Skeletal muscle satellite cell (primary cell): ENCODE measurements at regions not wholly inside any gene's neighbourhood (a gene's known extent, or its start where the extent isn't known, plus 50 kb on each side); places are given as distances from the start of the nearest gene placed in this dataset.

Source experiments
- H3K27me3 ChIP-seq: 2 replicates; pipeline ENCODE4 v1.7.0; 2013; ENCODE audit warnings: low read length; ENCODE audit not compliant: control insufficient read depth, insufficient read depth
- H3K36me3 ChIP-seq: 2 replicates; pipeline ENCODE4 v1.7.0; 2013; ENCODE audit warnings: mild to moderate bottlenecking, control low read depth, low read length; ENCODE audit not compliant: insufficient read depth
- H3K4me1 ChIP-seq: 2 replicates; pipeline ENCODE4 v1.7.0; 2013; ENCODE audit warnings: low read length; ENCODE audit not compliant: control insufficient read depth, insufficient read depth
- H3K4me2 ChIP-seq: 2 replicates; pipeline ENCODE4 v1.7.0; 2013; ENCODE audit warnings: mild to moderate bottlenecking, low read length
- H3K4me3 ChIP-seq: 2 replicates; pipeline ENCODE4 v1.7.0; 2013; ENCODE audit warnings: low read length
- H3K9ac ChIP-seq: 2 replicates; pipeline ENCODE4 v1.7.0; 2013; ENCODE audit warnings: mild to moderate bottlenecking, low read depth, low read length, moderate library complexity
- H3K9me3 ChIP-seq: replicated peaks from 2 replicates; pipeline ENCODE4 v1.7.0; 2013; ENCODE audit warnings: mild to moderate bottlenecking, control low read depth, low read length

DNA sequence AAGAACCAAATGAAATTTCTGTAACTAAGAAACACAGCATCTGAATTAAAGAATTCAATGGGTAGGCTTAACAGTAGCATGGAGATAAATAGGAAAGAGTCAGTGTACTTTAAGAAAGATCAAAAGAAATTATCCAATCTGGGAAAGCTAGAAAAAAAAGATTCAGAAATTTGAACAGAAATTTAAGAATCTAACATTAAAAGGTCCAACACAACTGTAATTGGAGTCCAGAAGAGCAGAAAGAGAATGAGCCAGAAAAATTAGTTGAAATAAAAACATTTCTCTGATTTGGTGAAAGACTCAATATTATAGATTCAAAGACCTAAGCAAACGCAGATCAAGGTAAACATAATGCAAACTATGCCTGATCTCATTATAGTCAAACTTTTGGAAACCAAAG, 187.1 kb downstream of the C3orf38 start:
- no peak overlapping the region for H3K9ac ChIP-seq
- no peaks in the 10 kb centered on the region for H3K9me3 ChIP-seq
- no peak overlapping the region for H3K4me2 ChIP-seq
- no peaks in the 10 kb centered on the region for H3K4me1 ChIP-seq
- H3K4me3 ChIP-seq: no peak overlapping the region
- no peaks in the 10 kb centered on the region for H3K27me3 ChIP-seq
- no peaks in the 10 kb centered on the region for H3K36me3 ChIP-seq

DNA sequence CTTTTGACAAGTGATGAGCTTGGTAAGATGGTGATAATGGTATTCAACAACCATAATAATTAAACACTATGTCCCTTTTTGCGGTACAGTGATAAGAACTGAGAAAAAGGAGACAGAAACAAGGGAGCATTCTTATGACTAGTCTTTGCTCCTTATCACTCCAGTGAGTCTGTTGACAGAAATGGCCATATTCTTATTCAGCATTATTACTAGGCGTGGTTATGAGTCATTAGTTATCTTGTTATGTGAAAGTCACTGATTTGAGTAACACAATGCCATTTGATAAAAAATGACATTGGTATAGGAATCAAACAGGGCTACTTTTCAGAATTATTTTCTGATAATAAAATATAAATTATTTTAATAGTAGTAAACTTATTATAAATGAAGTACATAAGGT, 193.5 kb downstream of the C3orf38 start:
- Histone ChIP-seq H3K4me3 (no peak overlapping the region), H3K9ac (no peak overlapping the region), H3K4me1 (no peaks in the 10 kb centered on the region), H3K4me2 (no peak overlapping the region), H3K9me3 (no peaks in the 10 kb centered on the region), H3K27me3 (no peaks in the 10 kb centered on the region), H3K36me3 (no peaks in the 10 kb centered on the region)

DNA sequence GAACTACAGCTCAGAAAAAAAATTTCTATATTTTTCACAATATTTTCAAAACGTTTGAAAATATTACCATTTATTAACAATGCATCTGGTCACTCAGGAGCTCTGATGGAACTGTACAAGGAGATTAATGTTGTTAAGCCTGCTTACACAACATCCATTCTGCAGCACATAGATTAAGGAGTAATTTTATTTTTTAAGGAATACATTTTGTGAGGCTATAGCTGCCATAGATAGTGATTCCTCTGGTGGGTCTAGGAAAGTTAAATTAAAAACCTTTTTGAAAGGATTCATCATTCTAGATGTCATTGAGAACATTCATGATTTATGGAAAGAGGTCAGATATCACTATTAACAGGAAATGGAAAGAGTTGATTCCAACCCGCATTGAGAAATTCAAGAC, 196.9 kb downstream of the C3orf38 start:
- Histone ChIP-seq H3K36me3 (no peaks in the 10 kb centered on the region), H3K9me3 (no peaks in the 10 kb centered on the region), H3K4me2 (no peak overlapping the region), H3K27me3 (no peaks in the 10 kb centered on the region), H3K4me1 (no peaks in the 10 kb centered on the region), H3K4me3 (no peak overlapping the region), H3K9ac (no peak overlapping the region)

DNA sequence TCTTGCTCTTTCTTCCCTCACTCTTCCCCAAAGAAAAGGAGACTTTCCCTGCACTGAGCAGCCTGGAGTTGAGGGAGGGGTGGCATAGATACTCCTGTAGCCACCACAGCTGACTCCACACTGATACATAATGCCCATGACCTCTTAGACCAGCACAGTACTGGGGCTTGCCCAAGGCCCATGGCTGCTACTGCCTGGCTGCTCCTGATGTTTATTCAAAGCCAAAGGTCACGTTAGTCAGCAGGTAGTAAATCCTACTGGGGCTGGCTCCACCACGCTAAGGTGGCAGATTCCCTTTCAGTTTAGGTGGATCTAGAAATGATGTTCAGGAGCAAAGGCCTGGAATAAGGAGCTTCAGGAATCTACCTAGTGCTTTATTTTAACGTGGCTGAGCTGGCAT, 212.7 kb downstream of the C3orf38 start:
- H3K36me3 ChIP-seq: no peaks in the 10 kb centered on the region
- H3K27me3 ChIP-seq: no peaks in the 10 kb centered on the region
- no peaks in the 10 kb centered on the region for H3K9me3 ChIP-seq
- H3K4me2 ChIP-seq: no peak overlapping the region
- no peaks in the 10 kb centered on the region for H3K4me1 ChIP-seq
- H3K4me3 ChIP-seq: no peak overlapping the region
- no peak overlapping the region for H3K9ac ChIP-seq

DNA sequence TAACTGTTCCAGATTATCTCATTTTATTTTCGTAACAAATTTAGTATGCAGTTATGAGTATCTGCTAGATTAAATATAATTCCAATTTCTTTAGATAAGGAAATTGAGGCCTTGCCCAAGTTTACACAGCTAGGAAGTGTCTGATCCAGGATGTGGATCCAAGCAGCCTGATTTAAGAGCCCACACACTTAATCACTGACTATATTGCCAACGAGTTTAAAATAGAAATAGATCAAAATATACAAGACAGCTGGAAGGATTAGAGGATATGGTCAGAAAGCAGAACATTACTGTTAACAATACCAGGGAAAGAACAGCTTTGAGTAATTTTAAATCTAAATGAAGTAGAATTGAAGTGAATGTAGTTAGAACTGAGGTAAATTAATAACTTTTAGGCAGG, 215.2 kb downstream of the C3orf38 start:
- H3K27me3 ChIP-seq: no peaks in the 10 kb centered on the region
- H3K36me3 ChIP-seq: no peaks in the 10 kb centered on the region
- H3K9ac ChIP-seq: no peak overlapping the region
- no peaks in the 10 kb centered on the region for H3K4me1 ChIP-seq
- H3K4me2 ChIP-seq: no peak overlapping the region
- no peaks in the 10 kb centered on the region for H3K9me3 ChIP-seq
- H3K4me3 ChIP-seq: no peak overlapping the region

DNA sequence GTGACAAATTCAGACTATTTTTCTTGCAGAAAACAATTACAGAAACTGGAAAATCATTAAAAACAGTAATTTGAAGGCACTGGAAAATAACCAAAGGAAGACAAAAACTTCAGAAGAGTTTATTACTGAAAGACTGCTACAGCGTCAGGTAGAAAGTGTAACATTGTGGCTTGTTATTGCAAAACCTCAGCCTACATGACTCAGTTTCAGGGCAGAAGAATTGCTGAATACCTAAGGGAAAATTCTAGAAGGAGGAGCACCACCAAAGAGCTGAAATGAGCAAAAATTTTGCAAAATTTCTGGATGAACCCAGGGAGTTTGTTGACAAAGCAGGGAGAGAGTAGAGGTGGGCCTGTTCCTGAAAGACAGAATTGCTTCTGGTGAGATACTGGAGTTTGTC, 219.6 kb downstream of the C3orf38 start:
- no peak overlapping the region for H3K4me2 ChIP-seq
- H3K27me3 ChIP-seq: no peaks in the 10 kb centered on the region
- no peaks in the 10 kb centered on the region for H3K9me3 ChIP-seq
- no peak overlapping the region for H3K4me3 ChIP-seq
- no peak overlapping the region for H3K9ac ChIP-seq
- no peaks in the 10 kb centered on the region for H3K36me3 ChIP-seq
- no peaks in the 10 kb centered on the region for H3K4me1 ChIP-seq

DNA sequence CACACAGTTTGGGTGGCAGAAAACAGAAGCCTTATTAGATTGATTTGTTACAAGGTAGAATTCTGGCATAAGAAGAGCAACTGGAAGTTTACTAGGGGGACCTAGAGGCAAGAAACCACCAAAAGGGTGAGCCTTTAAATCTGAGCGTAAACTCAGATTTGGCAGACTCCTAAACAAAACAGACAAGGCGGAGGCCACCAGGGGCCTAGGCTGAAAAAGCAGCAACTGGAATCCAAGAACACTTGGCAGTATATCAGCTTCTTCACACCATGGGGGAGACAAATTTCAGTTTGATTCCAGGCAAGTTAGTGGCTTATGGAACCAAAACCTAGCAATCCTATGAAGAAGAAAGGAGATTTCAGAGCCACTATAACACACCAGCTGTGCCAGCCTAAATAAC, 220.0 kb downstream of the C3orf38 start:
- no peak overlapping the region for H3K9ac ChIP-seq
- H3K9me3 ChIP-seq: no peaks in the 10 kb centered on the region
- H3K4me3 ChIP-seq: no peak overlapping the region
- H3K4me1 ChIP-seq: no peaks in the 10 kb centered on the region
- H3K4me2 ChIP-seq: no peak overlapping the region
- H3K27me3 ChIP-seq: no peaks in the 10 kb centered on the region
- no peaks in the 10 kb centered on the region for H3K36me3 ChIP-seq

DNA sequence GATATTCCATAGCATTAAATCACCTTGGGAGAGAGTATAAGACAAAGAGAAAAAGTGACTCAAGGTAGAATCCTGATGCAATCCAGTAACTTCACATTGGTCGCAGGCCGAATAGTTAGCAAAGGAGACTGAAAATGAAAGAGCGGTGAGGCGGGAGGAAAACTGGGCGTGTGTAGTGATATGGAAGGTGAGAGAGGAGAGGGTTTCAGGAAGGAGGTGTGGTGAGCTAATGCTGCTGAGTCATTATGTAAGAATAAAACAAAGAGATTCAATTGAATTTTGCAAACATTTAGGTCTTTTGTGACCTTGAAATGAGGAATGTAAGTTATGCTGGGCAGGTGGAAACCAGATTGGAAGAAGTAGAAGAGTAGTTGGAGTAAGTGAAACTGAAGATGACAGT, 235.3 kb downstream of the C3orf38 start:
- no peaks in the 10 kb centered on the region for H3K27me3 ChIP-seq
- no peaks in the 10 kb centered on the region for H3K4me1 ChIP-seq
- H3K36me3 ChIP-seq: no peaks in the 10 kb centered on the region
- no peaks in the 10 kb centered on the region for H3K9me3 ChIP-seq
- H3K4me3 ChIP-seq: no peak overlapping the region
- H3K9ac ChIP-seq: no peak overlapping the region
- no peak overlapping the region for H3K4me2 ChIP-seq

DNA sequence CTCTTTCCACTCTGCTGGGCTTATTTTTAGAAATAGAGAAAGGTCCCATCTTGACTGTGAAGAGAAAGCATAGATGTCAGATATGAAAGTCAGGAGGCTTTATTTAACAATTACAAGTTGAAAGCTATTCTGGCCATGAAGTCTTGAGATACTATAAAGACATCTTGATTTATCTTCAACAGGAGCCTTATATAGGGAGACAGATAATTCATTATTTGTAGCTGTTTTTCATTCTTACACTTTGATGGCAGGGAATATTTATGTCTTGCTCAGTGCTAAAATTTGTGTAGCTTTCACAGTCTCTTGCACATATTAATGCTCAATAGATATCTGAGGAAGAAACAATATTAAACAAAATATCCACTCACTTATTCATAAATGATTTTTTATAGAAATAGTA, 248.8 kb downstream of the C3orf38 start:
- Histone ChIP-seq H3K4me3 (no peak overlapping the region), H3K27me3 (no peaks in the 10 kb centered on the region), H3K9ac (no peak overlapping the region), H3K36me3 (no peaks in the 10 kb centered on the region), H3K9me3 (no peaks in the 10 kb centered on the region), H3K4me1 (no peaks in the 10 kb centered on the region), H3K4me2 (no peak overlapping the region)

DNA sequence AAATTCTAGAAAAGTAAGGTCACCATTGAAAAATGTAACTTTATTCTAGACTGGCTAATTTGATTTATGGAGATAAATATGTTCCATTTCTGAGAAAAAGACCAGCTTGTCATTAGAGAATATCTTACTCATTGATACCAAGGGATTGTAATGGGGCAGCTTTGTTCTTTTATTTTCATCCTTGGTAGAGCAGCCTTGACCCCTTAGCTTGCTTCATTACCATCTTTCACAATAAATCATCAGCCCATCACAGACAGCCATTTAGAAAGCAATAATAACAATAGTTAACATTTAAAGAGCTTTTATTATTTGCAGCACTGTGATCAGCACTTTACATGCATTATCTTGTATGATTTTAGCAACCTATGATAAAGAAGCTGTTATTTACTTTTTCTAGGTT, 253.6 kb downstream of the C3orf38 start:
- Histone ChIP-seq H3K27me3 (no peaks in the 10 kb centered on the region), H3K4me1 (no peaks in the 10 kb centered on the region), H3K9ac (no peak overlapping the region), H3K9me3 (no peaks in the 10 kb centered on the region), H3K36me3 (no peaks in the 10 kb centered on the region), H3K4me2 (no peak overlapping the region), H3K4me3 (no peak overlapping the region)

DNA sequence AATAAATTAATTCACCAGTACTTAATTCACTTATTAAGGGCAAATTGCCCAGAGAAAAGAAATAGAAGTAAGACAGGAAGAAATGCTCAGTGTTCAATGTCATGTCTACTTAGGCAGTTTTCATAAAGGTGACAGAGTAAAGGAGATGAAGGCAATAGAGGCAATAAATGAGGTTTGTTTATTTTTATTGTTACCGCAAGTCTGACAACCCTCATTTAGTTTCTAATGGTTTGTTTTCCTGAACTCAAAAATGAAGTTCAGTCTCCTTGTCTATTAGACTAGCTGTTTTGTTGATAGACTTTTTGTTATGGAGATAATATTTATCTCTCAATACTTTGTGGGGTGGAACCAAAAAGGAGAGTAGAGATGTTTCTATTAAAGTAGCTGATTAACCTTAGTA, 258.3 kb downstream of the C3orf38 start:
- Histone ChIP-seq H3K4me3 (no peak overlapping the region), H3K36me3 (no peaks in the 10 kb centered on the region), H3K9me3 (no peaks in the 10 kb centered on the region), H3K9ac (no peak overlapping the region), H3K27me3 (no peaks in the 10 kb centered on the region), H3K4me2 (no peak overlapping the region), H3K4me1 (no peaks in the 10 kb centered on the region)

DNA sequence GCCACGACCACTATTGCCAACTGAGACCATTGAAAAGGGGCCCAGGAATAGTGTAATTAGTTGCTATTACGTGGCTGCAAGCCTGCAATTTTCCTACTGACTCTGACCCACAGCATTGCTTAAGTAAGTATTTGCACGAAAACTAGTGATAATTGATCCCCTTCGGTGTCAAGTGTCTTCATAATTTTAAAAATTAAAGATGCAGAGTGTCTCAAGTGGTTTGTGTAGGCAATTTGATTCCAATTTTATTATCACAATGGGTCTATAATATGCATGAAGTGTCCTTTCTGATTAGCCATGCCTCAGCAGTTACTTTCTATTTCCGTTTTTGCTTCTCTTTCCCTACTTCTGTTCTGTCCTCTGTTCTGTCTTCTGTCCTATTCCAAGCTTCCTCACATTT, 259.2 kb downstream of the C3orf38 start:
- no peaks in the 10 kb centered on the region for H3K4me1 ChIP-seq
- no peak overlapping the region for H3K4me2 ChIP-seq
- H3K36me3 ChIP-seq: no peaks in the 10 kb centered on the region
- no peak overlapping the region for H3K4me3 ChIP-seq
- H3K9me3 ChIP-seq: no peaks in the 10 kb centered on the region
- H3K9ac ChIP-seq: no peak overlapping the region
- H3K27me3 ChIP-seq: no peaks in the 10 kb centered on the region

DNA sequence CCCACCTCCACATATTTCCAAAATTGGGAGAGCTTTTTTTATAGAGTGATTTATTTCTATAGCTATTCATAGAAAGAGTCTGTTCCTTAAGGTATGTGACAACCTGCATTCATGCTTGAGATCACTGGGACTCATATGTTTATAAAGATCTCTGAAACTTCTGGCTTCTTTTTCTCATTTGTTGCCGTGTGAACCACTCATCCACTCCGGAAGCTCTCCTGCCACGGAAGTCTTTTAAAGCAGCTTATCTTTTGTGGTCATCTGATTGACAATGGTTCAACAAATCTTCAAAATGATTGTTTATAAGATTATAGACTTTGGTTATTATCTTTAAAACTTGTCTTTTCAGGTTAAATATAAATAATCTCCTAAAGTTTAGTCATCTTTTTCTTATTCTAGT, 260.5 kb downstream of the C3orf38 start:
- Histone ChIP-seq H3K4me1 (no peaks in the 10 kb centered on the region), H3K4me2 (no peak overlapping the region), H3K9ac (no peak overlapping the region), H3K36me3 (no peaks in the 10 kb centered on the region), H3K9me3 (no peaks in the 10 kb centered on the region), H3K4me3 (no peak overlapping the region), H3K27me3 (no peaks in the 10 kb centered on the region)
